Pons (tissue), 1 donor: ENCODE measurements at regions not wholly inside any gene's neighbourhood (a gene's known extent, or its start where the extent isn't known, plus 50 kb on each side); places are given as distances from the start of the nearest gene placed in this dataset.
"Not testable (repeated sequence)": the region's sequence is repeated elsewhere in the genome, so short reads cannot be mapped to it uniquely, and the experiment has no call there.

Experiments used
- DNase-seq: peaks from one replicate; pipeline ENCODE4 v3.0.0-alpha.2; 2016; ENCODE audit warnings: low spot score

DNA sequence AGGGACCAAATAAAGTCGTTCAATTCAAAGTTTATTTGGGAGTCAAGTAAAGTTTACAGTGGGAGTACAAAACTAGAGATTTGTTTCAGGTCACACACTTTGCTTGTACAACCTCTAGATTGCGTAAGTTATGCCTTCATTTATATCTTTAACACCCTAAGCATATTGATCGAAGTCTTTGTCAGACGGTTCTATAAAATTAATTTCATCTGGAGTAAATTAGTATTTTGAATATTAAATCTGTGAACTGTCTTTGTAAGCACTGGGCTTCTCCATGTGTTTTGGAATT is 119.7 kb downstream of the ACAA2 start:
- DNase-seq = no peak

- no peak for DNase-seq
Observed at GRCh38 chr18:49692906-49693716, 120.2 kb downstream of the ACAA2 start.

GRCh38 chr18:49691177-49691608 is 122.1 kb downstream of the ACAA2 start:
- no peak for DNase-seq

DNA sequence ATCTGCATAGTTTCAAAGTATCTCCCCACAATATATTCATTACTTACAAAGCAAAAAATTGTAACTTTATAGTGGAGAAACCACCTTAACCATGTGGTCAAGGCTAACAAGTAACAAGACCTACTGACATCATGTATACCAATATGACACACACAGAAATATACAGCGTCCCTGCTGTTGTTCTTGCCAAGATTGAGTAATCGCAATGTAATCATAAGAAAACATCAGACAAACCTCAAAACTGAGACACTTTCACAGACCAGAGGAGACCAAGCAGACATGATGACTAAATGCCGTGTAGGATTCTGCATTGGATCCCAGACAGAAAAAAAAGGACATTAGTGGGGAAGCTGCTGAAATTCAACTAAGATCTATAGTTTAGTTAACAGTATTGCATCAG is 123.0 kb downstream of the ACAA2 start:
- no peak for DNase-seq

DNA sequence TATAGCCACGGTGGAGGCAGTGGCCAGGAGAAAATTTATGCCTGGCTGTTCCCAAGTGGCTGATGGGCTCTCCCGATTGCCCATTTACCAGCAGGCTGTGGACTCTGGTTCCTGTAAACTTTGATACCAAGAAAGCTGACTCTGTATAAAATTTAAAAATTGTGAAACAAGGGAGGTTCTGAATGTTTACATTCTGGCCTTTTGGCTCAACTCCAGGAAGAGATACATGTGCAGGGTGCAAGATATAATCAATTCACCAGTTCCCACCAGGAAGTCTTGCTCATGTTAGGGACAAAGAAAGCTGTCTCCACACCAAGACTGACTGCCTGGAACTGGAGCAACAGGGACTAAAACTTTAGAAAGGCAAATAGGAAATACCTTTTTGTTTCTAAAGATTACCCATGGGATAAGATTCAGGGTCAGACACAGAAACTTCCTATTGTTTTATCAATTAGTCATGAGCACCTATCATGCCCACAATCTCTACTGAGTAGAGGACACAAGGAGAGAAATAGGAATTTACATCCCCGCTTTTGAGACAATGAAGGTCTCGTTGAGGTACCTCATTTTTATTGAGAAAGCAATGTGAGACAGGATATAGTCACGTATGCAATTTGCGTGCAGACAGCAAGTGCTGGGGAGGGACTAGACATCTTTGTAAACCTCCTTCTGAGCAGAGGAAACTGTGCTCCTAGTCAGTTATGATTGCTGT is 123.5 kb downstream of the LIPG start:
- DNase-seq = no peak

- not testable (repeated sequence) for DNase-seq
Observed at GRCh38 chr18:49682803-49683190, 120.9 kb downstream of the LIPG start.

DNA sequence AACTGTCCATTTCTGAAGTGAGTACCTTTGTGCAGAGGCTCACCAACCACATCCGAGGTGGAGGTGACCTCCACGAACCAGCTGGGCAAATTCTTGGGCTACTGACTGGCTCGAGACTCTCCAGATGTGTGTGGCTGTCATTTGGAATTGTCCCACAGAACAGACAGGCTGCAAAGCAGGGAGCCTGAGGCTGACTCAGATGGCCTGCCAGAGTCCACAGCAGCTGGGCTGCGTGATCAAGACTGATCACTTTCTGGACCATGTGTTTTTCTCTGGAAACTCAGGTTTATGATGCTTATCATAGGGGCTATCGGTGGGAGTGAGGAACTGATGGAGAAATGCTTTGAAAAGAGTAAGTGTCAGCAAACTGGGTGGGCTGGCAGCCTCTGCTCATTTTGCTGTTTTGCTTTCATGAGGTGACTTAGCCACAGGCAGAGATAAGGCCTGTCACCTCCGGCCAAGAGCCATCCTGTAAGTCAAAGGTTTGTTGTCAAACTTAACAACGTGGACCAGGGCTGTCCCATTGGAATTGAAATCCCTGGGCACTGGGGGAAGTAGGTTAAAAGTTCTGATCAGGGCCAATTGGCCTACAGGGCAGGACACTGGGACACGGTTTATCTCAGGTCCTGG is 120.4 kb downstream of the LIPG start:
- DNase-seq = no peak

GRCh38 chr18:49681387-49681786 is 119.5 kb downstream of the LIPG start:
- DNase-seq = no peak

- DNase-seq = no peak
Observed at GRCh38 chr18:49678440-49678839, 116.6 kb downstream of the LIPG start.

GRCh38 chr18:49677762-49678413 is 116.0 kb downstream of the LIPG start:
- no peak for DNase-seq

DNA sequence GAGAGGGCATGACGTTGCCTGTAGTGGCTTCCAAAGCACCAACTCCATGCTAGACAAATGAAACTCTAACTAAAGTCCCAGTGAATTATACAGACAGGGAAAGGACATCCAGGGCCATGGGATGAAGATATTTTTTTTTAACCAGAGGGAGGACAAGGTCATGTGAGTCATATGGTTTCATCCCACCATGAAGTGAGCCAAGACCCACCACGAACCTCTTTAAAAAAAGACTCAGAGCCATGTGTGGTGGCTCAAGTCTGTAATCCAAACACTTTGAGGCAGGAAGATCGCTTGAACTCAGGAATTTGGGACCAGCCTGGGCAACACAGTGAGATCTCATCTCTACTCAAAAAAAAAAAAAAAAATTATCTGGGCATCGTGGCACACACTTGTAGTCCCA is 115.2 kb downstream of the LIPG start:
- DNase-seq = no peak

- no peak for DNase-seq
Observed at GRCh38 chr18:49673281-49673680, 111.4 kb downstream of the LIPG start.

GRCh38 chr18:49672853-49673252 is 111.0 kb downstream of the LIPG start:
- DNase-seq = no peak

- no peak for DNase-seq
Observed at GRCh38 chr18:49669403-49669802, 107.5 kb downstream of the LIPG start.

GRCh38 chr18:49668574-49669275 is 106.9 kb downstream of the LIPG start:
- peak; percentile 60 for DNase-seq

DNA sequence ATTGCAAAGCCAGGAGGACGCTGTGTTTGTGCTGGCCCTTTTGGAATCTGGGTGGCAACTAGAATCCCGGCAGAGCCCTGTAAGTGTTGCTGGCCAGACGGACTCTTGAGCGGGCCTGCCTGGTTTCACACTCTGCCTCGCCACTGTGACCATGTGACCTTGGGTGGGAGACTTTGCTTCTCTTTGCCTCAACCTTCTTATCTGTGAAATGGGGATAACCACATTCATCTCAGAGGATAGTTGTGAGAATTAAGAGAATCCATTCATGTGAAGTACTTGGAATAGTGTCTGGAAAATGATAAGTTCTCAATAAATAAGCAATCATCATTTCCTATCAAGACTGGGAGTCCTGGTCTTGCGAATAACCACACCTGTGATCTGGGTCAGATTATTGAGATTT is 105.6 kb downstream of the LIPG start:
- DNase-seq = no peak

DNA sequence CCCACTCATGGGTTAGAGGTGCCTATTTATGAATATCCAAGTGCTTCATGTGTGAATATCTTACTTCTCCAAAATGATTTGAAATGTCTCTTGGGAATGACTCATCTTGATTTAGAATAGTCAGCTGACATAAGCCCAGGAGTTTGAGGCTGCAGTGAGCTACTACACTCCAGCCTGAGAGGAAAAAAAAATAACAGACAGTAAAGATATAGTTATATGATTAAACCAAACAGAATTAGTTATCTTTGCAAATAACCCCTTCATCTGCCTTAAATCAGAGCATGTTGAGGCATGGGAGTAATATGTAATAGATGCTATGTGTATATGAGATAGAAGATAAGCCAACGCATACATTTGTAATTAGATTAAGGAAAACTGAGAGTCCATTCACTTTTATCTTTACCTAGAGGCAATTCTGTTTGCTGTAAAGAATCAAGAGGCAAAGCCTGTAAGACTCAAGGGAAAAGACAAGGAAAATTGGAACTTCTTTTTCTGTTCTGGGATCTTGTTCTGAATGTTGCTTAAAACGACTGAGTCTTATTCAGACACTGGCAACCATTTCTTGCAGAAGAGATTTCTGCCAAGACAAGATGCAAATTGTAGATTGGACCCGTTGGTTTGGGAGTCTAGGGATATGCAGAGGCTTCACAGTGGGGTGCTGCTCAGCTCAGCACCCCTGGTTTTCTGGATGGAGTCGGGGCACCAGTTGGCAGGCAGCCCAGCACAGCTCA is 104.4 kb downstream of the LIPG start:
- DNase-seq = no peak

DNA sequence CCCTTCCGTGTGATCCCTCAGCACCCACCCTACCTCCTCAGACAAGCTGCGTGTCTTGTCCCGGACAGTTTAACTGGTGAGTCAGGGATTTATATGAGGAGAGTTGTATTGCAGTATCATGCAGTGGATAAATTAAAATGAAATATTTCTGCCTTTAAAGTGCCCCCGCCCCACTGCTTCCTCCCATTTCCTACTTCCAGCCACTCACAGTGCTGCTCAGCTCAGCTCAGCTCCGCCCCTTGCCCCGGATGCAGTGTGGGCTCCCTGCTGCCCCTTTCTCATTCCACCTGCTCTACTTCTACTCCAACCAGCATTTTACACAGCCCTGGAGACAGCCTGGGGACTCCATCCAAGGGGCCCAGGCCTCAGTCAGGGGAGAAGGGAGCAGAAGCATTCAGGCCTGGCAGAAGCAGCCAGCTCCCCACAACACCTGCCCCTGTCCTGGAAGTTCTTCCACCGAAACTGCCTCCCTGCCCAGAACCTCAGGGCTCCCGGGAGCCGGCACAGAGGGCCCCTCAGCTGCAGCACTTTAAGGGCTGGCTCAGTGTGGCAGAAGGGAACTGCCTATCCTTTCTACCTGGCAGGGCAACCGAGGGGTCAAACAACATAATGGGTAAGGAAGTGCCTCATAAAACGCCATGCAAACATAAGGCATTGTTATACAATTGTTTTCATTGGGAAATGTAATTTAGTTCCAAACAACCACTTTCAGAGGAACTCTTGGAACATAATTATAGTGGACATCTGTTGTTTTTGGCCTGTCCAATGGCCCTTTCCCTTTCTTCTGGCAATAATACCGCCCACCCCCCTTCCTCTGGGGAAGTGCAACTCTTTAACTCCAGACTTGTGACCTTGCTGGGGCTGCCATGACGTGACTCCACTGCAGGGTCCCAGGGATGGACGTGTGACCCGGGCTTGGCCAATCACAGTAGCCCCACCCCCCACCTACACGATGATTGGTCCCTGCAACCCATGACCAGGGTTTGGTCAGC is 102.3 kb downstream of the LIPG start:
- no peak for DNase-seq

- DNase-seq = no peak
Observed at GRCh38 chr18:49662506-49662905, 100.6 kb downstream of the LIPG start.

- DNase-seq = no peak
Observed at GRCh38 chr18:49658823-49659404, 97.1 kb downstream of the LIPG start.
